ENCODE measurements at regions not wholly inside any gene's neighbourhood (a gene's known extent, or its start where the extent isn't known, plus 50 kb on each side); places are given as distances from the start of the nearest gene placed in this dataset.

GRCh38 chr3:110301781-110302180, 769.8 kb upstream of the NECTIN3 start:
- WGBS: 85% methylated on average over 3 of the region's 3 CpGs
- Histone ChIP-seq H3K27me3 (ENCODE audit: control insufficient read depth in 4 of 4, insufficient read depth in 4 of 4, low read length in 3 of 4) (no peaks in the 10 kb centered on the region), H3K36me3 (ENCODE audit: control insufficient read depth in 4 of 4, insufficient read depth in 3 of 4, low read depth in 1 of 4, low read length in 3 of 4) (no peaks in the 10 kb centered on the region), H3K4me3 (ENCODE audit: low read depth in 1 of 3, low read length in 3 of 3) (no peak overlapping the region), H3K4me1 (ENCODE audit: control insufficient read depth in 4 of 4, insufficient read depth in 4 of 4, low read length in 3 of 4) (no peaks in the 10 kb centered on the region), H3K9me3 (ENCODE audit: control insufficient read depth in 4 of 4, low read length in 3 of 4) (no peaks in the 10 kb centered on the region), H3K9ac (ENCODE audit: low read depth in 1 of 2, low read length in 2 of 2) (no peak overlapping the region), H3K27ac (ENCODE audit: low read depth in 1 of 2, low read length in 2 of 2) (no peak overlapping the region)
- DNase-seq (ENCODE audit: low spot score): no peak
- TF ChIP-seq CTCF (IDR thresholded peaks at IDR 0.05; ENCODE audit: low read depth, low read length, missing input control) (no peak), RAD21 (IDR thresholded peaks at IDR 0.05) (no peak), JUND (IDR thresholded peaks at IDR 0.05) (no peak), GABPA (IDR thresholded peaks at IDR 0.05 in 1 of 2, conservative IDR thresholded peaks at IDR 0.05 in 1 of 2) (no peak), TAF1 (conservative IDR thresholded peaks at IDR 0.05) (no peak), MAX (IDR thresholded peaks at IDR 0.05) (no peak), RXRA (IDR thresholded peaks at IDR 0.05) (no peak)

- H3K36me3 ChIP-seq (ENCODE audit: control insufficient read depth in 4 of 4, insufficient read depth in 3 of 4, low read depth in 1 of 4, low read length in 3 of 4): no peaks in the 10 kb centered on the region
- no peaks in the 10 kb centered on the region for H3K27me3 ChIP-seq (ENCODE audit: control insufficient read depth in 4 of 4, insufficient read depth in 4 of 4, low read length in 3 of 4)
- TF ChIP-seq MAX (IDR thresholded peaks at IDR 0.05) (no peak), NR2F2 (IDR thresholded peaks at IDR 0.05) (no peak), RAD21 (IDR thresholded peaks at IDR 0.05) (no peak), YY1 (IDR thresholded peaks at IDR 0.05) (no peak), HNF4G (IDR thresholded peaks at IDR 0.05) (no peak), EGR1 (IDR thresholded peaks at IDR 0.05; ENCODE audit: low read depth in 2 of 2) (no peak), GABPA (IDR thresholded peaks at IDR 0.05 in 1 of 2, conservative IDR thresholded peaks at IDR 0.05 in 1 of 2) (no peak), FOXA1 (IDR thresholded peaks at IDR 0.05) (no peak), ZBTB33 (IDR thresholded peaks at IDR 0.05) (no peak), CTCF (IDR thresholded peaks at IDR 0.05; ENCODE audit: low read depth, low read length, missing input control) (no peak), HNF4A (conservative IDR thresholded peaks at IDR 0.05) (no peak), FOXA2 (IDR thresholded peaks at IDR 0.05) (no peak)
- no peaks in the 10 kb centered on the region for H3K9me3 ChIP-seq (ENCODE audit: control insufficient read depth in 4 of 4, low read length in 3 of 4)
- H3K4me3 ChIP-seq (ENCODE audit: low read depth in 1 of 3, low read length in 3 of 3): no peak overlapping the region
- WGBS: 91% methylated on average over 2 of the region's 2 CpGs
- no peak overlapping the region for H3K27ac ChIP-seq (ENCODE audit: low read depth in 1 of 2, low read length in 2 of 2)
- no peaks in the 10 kb centered on the region for H3K4me1 ChIP-seq (ENCODE audit: control insufficient read depth in 4 of 4, insufficient read depth in 4 of 4, low read length in 3 of 4)
- H3K9ac ChIP-seq (ENCODE audit: low read depth in 1 of 2, low read length in 2 of 2): no peak overlapping the region
- no peak for DNase-seq (ENCODE audit: low spot score)
Measured at GRCh38 chr3:110307065-110307809, 764.4 kb upstream of the NECTIN3 start.
